Common myeloid progenitor, CD34-positive (primary cell): ENCODE measurements at regions not wholly inside any gene's neighbourhood (a gene's known extent, or its start where the extent isn't known, plus 50 kb on each side); places are given as distances from the start of the nearest gene placed in this dataset.

Experiments
- CTCF ChIA-PET: fragments of 350-600 bp; sonication (Branson Sonifier 250); formaldehyde crosslinking; loops from one replicate; lab custom pipeline; 2021; ENCODE audit warnings: antibody characterized with exemption; lab: Charles Lee
- POLR2A ChIA-PET: fragments of 350-600 bp; sonication (Branson Sonifier 250); formaldehyde crosslinking; loops from one replicate; lab custom pipeline; 2021; ENCODE audit warnings: antibody characterized with exemption; lab: Charles Lee
- DNase-seq, 3 donors: peaks; one replicate each; pipeline versions ENCODE4 v3.0.0 to v3.0.0-alpha.2; 2013
- H3K27ac ChIP-seq, 2 experiments: 1 replicate in 1 of 2; 2 replicates in 1 of 2; pipeline ENCODE4 v1.7.0; 2013; ENCODE audit warnings: inconsistent platforms in 2 of 2, low read length in 2 of 2, mild to moderate bottlenecking in 2 of 2, low read depth in 1 of 2, moderate library complexity in 1 of 2; ENCODE audit not compliant: severe bottlenecking in 2 of 2, insufficient read depth in 1 of 2, poor library complexity in 1 of 2
- H3K27me3 ChIP-seq, 5 experiments: replicated peaks in 2 of 5; 1 replicate in 3 of 5; 2 replicates in 2 of 5; pipeline versions ENCODE4 v1.6.1 to v1.7.0; 2013; ENCODE audit warnings: low read length in 4 of 5, mild to moderate bottlenecking in 2 of 5, moderate library complexity in 2 of 5, inconsistent platforms in 1 of 5; ENCODE audit not compliant: insufficient read depth in 5 of 5, control insufficient read depth in 4 of 5
- H3K36me3 ChIP-seq, 4 experiments: 1 replicate in 2 of 4; 2 replicates in 2 of 4; pipeline versions ENCODE4 v1.6.1 to v1.7.0; 2013; ENCODE audit warnings: low read length in 3 of 4, control low read depth in 1 of 4, mild to moderate bottlenecking in 1 of 4; ENCODE audit not compliant: control insufficient read depth in 4 of 4, insufficient read depth in 4 of 4
- H3K4me1 ChIP-seq, 4 experiments: 1 replicate in 3 of 4; 2 replicates in 1 of 4; pipeline versions ENCODE4 v1.6.1 to v1.7.1; 2013; ENCODE audit warnings: low read length in 3 of 4, mild to moderate bottlenecking in 3 of 4, control low read depth in 1 of 4, inconsistent platforms in 1 of 4, moderate library complexity in 1 of 4; ENCODE audit not compliant: control insufficient read depth in 4 of 4, insufficient read depth in 4 of 4; ENCODE audit errors: control extremely low read depth in 1 of 4
- H3K4me3 ChIP-seq, 7 experiments: 1 replicate in 4 of 7; 2 replicates in 3 of 7; pipeline versions ENCODE4 v1.5.1 to v1.7.0; 2013; ENCODE audit warnings: mild to moderate bottlenecking in 7 of 7, low read length in 6 of 7, moderate library complexity in 6 of 7, inconsistent platforms in 2 of 7, low read depth in 2 of 7, control low read depth in 1 of 7; ENCODE audit not compliant: insufficient read depth in 4 of 7, control insufficient read depth in 1 of 7; ENCODE audit errors: extremely low read depth in 1 of 7
- H3K9me3 ChIP-seq, 5 experiments: 1 replicate in 4 of 5; 2 replicates in 1 of 5; pipeline versions ENCODE4 v1.6.1 to v1.7.1; 2013; ENCODE audit warnings: low read length in 4 of 5, mild to moderate bottlenecking in 2 of 5, inconsistent platforms in 1 of 5, low read depth in 1 of 5, moderate library complexity in 1 of 5; ENCODE audit not compliant: control insufficient read depth in 4 of 5, insufficient read depth in 2 of 5; ENCODE audit errors: control extremely low read depth in 1 of 5
- WGBS: methylation state at CpG from one replicate; pipeline ENCODE4 v1.1.5; 2013; ENCODE audit not compliant: insufficient coverage; 5-methylcytosine and 5-hydroxymethylcytosine counted together

- Histone ChIP-seq H3K27ac (no peak overlapping the region), H3K4me1 (no peaks in the 10 kb centered on the region), H3K9me3 (no peaks in the 10 kb centered on the region), H3K36me3 (no peaks in the 10 kb centered on the region), H3K4me3 (no peak overlapping the region), H3K27me3 (peaks cover 0 to 7% (median 0%) of the 10 kb centered on the region in 5 experiments)
- no peak for DNase-seq
- CTCF ChIA-PET = no interaction called here
- POLR2A ChIA-PET = no interaction called here
- 100% methylated on average over 2 of the region's 4 CpGs for WGBS
Observed at GRCh38 chr9:87213948-87214347, 266.6 kb upstream of the GAS1 start.

- 100% methylated on average over 3 of the region's 3 CpGs for WGBS
- ChIA-PET POLR2A (no interaction called here), CTCF (no interaction called here)
Observed at GRCh38 chr9:87214991-87215390, 267.7 kb upstream of the GAS1 start.

GRCh38 chr9:87216036-87216435 lies 268.7 kb upstream of the GAS1 start:
- no peak overlapping the region for H3K27ac ChIP-seq
- CTCF ChIA-PET = no interaction called here
- no peaks in the 10 kb centered on the region for H3K36me3 ChIP-seq
- H3K27me3 ChIP-seq = peaks cover 0 to 7% (median 0%) of the 10 kb centered on the region in 5 experiments
- DNase-seq = no peak
- no peaks in the 10 kb centered on the region for H3K9me3 ChIP-seq
- no peak overlapping the region for H3K4me3 ChIP-seq
- POLR2A ChIA-PET = no interaction called here
- no peaks in the 10 kb centered on the region for H3K4me1 ChIP-seq
- 78% methylated on average over 2 of the region's 4 CpGs for WGBS

More at GRCh38 chr9:87214991-87215390, 267.7 kb upstream of the GAS1 start:
- Histone ChIP-seq H3K27me3 (peaks cover 0 to 7% (median 0%) of the 10 kb centered on the region in 5 experiments), H3K27ac (no peak overlapping the region), H3K4me1 (no peaks in the 10 kb centered on the region), H3K4me3 (no peak overlapping the region), H3K36me3 (no peaks in the 10 kb centered on the region), H3K9me3 (no peaks in the 10 kb centered on the region)
- DNase-seq = no peak

- no peak for DNase-seq
- Histone ChIP-seq H3K36me3 (no peaks in the 10 kb centered on the region), H3K27ac (no peak overlapping the region), H3K4me3 (no peak overlapping the region), H3K4me1 (no peaks in the 10 kb centered on the region), H3K27me3 (peaks cover 0 to 7% (median 0%) of the 10 kb centered on the region in 5 experiments), H3K9me3 (no peaks in the 10 kb centered on the region)
- ChIA-PET POLR2A (no interaction called here), CTCF (no interaction called here)
- WGBS = 84% methylated on average over 2 of the region's 5 CpGs
Observed at GRCh38 chr9:87216897-87217455, 269.7 kb upstream of the GAS1 start.

GRCh38 chr9:87223392-87224246 lies 274.0 kb upstream of the DAPK1 start:
- no peaks in the 10 kb centered on the region for H3K4me1 ChIP-seq
- H3K9me3 ChIP-seq = no peaks in the 10 kb centered on the region
- POLR2A ChIA-PET = no interaction called here
- no peak overlapping the region for H3K27ac ChIP-seq
- no peaks in the 10 kb centered on the region for H3K36me3 ChIP-seq
- H3K27me3 ChIP-seq = no peaks in the 10 kb centered on the region
- no peak overlapping the region for H3K4me3 ChIP-seq
- 86% methylated on average over 10 of the region's 11 CpGs for WGBS
- CTCF ChIA-PET = no interaction called here
- no peak for DNase-seq

- no peak for DNase-seq
- Histone ChIP-seq H3K36me3 (no peaks in the 10 kb centered on the region), H3K27ac (no peak overlapping the region), H3K9me3 (no peaks in the 10 kb centered on the region), H3K4me1 (no peaks in the 10 kb centered on the region), H3K4me3 (no peak overlapping the region), H3K27me3 (peaks cover 0 to 1% (median 0%) of the 10 kb centered on the region in 5 experiments)
- WGBS = no CpG with 5 or more reads among the region's 1 CpG
- CTCF ChIA-PET = no interaction called here
- POLR2A ChIA-PET = no interaction called here
Observed at GRCh38 chr9:87226896-87227295, 270.8 kb upstream of the DAPK1 start.

GRCh38 chr9:87227456-87227855 lies 270.2 kb upstream of the DAPK1 start:
- no peak for DNase-seq
- CTCF ChIA-PET = no interaction called here
- Histone ChIP-seq H3K27me3 (peaks cover 0 to 1% (median 0%) of the 10 kb centered on the region in 5 experiments), H3K4me1 (no peaks in the 10 kb centered on the region), H3K36me3 (no peaks in the 10 kb centered on the region), H3K9me3 (no peaks in the 10 kb centered on the region), H3K4me3 (no peak overlapping the region), H3K27ac (no peak overlapping the region)
- POLR2A ChIA-PET = no interaction called here
- WGBS = no CpG with 5 or more reads among the region's 3 CpGs
